Tibial nerve (tissue), 4 donors: ENCODE measurements at regions not wholly inside any gene's neighbourhood (a gene's known extent, or its start where the extent isn't known, plus 50 kb on each side); places are given as distances from the start of the nearest gene placed in this dataset.

Experiments
- DNase-seq, 2 donors: peaks; one replicate each; pipeline ENCODE4 v3.0.0-alpha.2; 2019; ENCODE audit warnings: low spot score in 2 of 2
- H3K27ac ChIP-seq, 4 donors: fragments of 200-600 bp; sonication (generic) in 3 of 4; one replicate each; pipeline ENCODE4 v1.5.1; 2017 to 2019; ENCODE audit warnings: mild to moderate bottlenecking in 1 of 4
- H3K27me3 ChIP-seq, 2 donors: fragments of 200-600 bp; sonication (generic) in 1 of 2; one replicate each; pipeline versions ENCODE4 v1.5.1 to v1.6.0; 2017 to 2019
- H3K36me3 ChIP-seq, 3 donors: fragments of 200-600 bp; sonication (generic); one replicate each; pipeline ENCODE4 v1.5.1; 2018 to 2019
- H3K4me1 ChIP-seq, 4 donors: fragments of 200-600 bp; sonication (generic) in 3 of 4; one replicate each; pipeline ENCODE4 v1.5.1; 2017 to 2019
- H3K4me3 ChIP-seq, 4 donors: fragments of 200-600 bp; sonication (generic) in 3 of 4; one replicate each; pipeline ENCODE4 v1.5.1; 2017 to 2019; ENCODE audit warnings: mild to moderate bottlenecking in 1 of 4, moderate library complexity in 1 of 4
- H3K9me3 ChIP-seq, 4 donors: fragments of 200-600 bp; sonication (generic) in 3 of 4; one replicate each; pipeline ENCODE4 v1.5.1; 2017 to 2019
- CTCF ChIP-seq, 5 experiments: fragments of 200-600 bp in 3 of 5; fragments of 450-650 bp in 2 of 5; sonication (generic) in 3 of 5; IDR thresholded peaks; one replicate each; pipeline ENCODE4 v1.5.1; 2016 to 2019; ENCODE audit warnings: antibody characterized with exemption in 5 of 5, mild to moderate bottlenecking in 3 of 5, moderate library complexity in 2 of 5
- EP300 ChIP-seq, 2 donors: sonication (generic); formaldehyde crosslinking; IDR thresholded peaks; one replicate each; pipeline ENCODE4 v1.6.1; 2017; ENCODE audit warnings: antibody characterized with exemption in 2 of 2, mild to moderate bottlenecking in 1 of 2
- POLR2A ChIP-seq, 2 donors: fragments of 450-650 bp; IDR thresholded peaks; one replicate each; pipeline ENCODE4 v1.6.1; 2017; ENCODE audit warnings: antibody characterized with exemption in 2 of 2, mild to moderate bottlenecking in 2 of 2, moderate library complexity in 2 of 2
- WGBS, 2 donors: methylation state at CpG; one replicate each; pipeline ENCODE4 v1.1.5; 2018; 5-methylcytosine and 5-hydroxymethylcytosine counted together

- Histone ChIP-seq H3K36me3 (no peaks in the 10 kb centered on the region), H3K9me3 (peaks cover 0 to 7% (median 0%) of the 10 kb centered on the region in 4 donors), H3K27me3 (no peaks in the 10 kb centered on the region), H3K4me3 (no peak overlapping the region), H3K4me1 (no peaks in the 10 kb centered on the region), H3K27ac (no peak overlapping the region)
- DNase-seq = no peak
- 57 to 72% methylated on average over 3 to 6 of the region's 6 CpGs for WGBS, 2 donors
- TF ChIP-seq EP300 (IDR thresholded peaks at IDR 0.05) (no peak), POLR2A (IDR thresholded peaks at IDR 0.05) (no peak), CTCF (IDR thresholded peaks at IDR 0.05) (no peak)
These were observed 1616.2 kb downstream of the SLITRK5 start for GRCh38 chr13:89287381-89287780.

- Histone ChIP-seq H3K27ac (no peak overlapping the region), H3K4me1 (no peaks in the 10 kb centered on the region), H3K4me3 (no peak overlapping the region), H3K36me3 (no peaks in the 10 kb centered on the region), H3K9me3 (peaks cover 0 to 1% (median 0%) of the 10 kb centered on the region in 4 donors), H3K27me3 (no peaks in the 10 kb centered on the region)
- TF ChIP-seq EP300 (IDR thresholded peaks at IDR 0.05) (no peak), CTCF (IDR thresholded peaks at IDR 0.05) (no peak), POLR2A (IDR thresholded peaks at IDR 0.05) (no peak)
- no peak for DNase-seq
- 55 to 65% methylated on average over 10 of the region's 10 CpGs for WGBS, 2 donors
These were observed 1623.1 kb downstream of the SLITRK5 start for GRCh38 chr13:89294115-89294867.

GRCh38 chr13:89307278-89307677 lies 1636.1 kb downstream of the SLITRK5 start:
- Histone ChIP-seq H3K9me3 (no peaks in the 10 kb centered on the region), H3K4me3 (no peak overlapping the region), H3K36me3 (no peaks in the 10 kb centered on the region), H3K27me3 (no peaks in the 10 kb centered on the region), H3K4me1 (no peaks in the 10 kb centered on the region), H3K27ac (no peak overlapping the region)
- WGBS, 2 donors = 79 to 87% methylated on average over 2 of the region's 2 CpGs
- no peak for DNase-seq
- TF ChIP-seq CTCF (IDR thresholded peaks at IDR 0.05) = no peak
- no peak for TF ChIP-seq EP300 (IDR thresholded peaks at IDR 0.05)
- no peak for TF ChIP-seq POLR2A (IDR thresholded peaks at IDR 0.05)

GRCh38 chr13:89310943-89311672 lies 1639.9 kb downstream of the SLITRK5 start:
- 51 to 60% methylated on average over 4 of the region's 4 CpGs for WGBS, 2 donors
- no peaks in the 10 kb centered on the region for H3K4me1 ChIP-seq
- no peaks in the 10 kb centered on the region for H3K27me3 ChIP-seq
- H3K4me3 ChIP-seq = no peak overlapping the region
- no peak overlapping the region for H3K27ac ChIP-seq
- no peak for DNase-seq
- no peaks in the 10 kb centered on the region for H3K9me3 ChIP-seq
- TF ChIP-seq EP300 (IDR thresholded peaks at IDR 0.05) = no peak
- no peak for TF ChIP-seq CTCF (IDR thresholded peaks at IDR 0.05)
- no peak for TF ChIP-seq POLR2A (IDR thresholded peaks at IDR 0.05)
- no peaks in the 10 kb centered on the region for H3K36me3 ChIP-seq

- H3K27ac ChIP-seq = no peak overlapping the region
- no peak overlapping the region for H3K4me3 ChIP-seq
- H3K27me3 ChIP-seq = no peaks in the 10 kb centered on the region
- H3K9me3 ChIP-seq = no peaks in the 10 kb centered on the region
- H3K4me1 ChIP-seq = no peaks in the 10 kb centered on the region
- H3K36me3 ChIP-seq = no peaks in the 10 kb centered on the region
- 13 to 27% methylated on average over 1 of the region's 1 CpG for WGBS, 2 donors
- TF ChIP-seq POLR2A (IDR thresholded peaks at IDR 0.05) (no peak), EP300 (IDR thresholded peaks at IDR 0.05) (no peak), CTCF (IDR thresholded peaks at IDR 0.05) (no peak)
- DNase-seq = no peak
These were observed 1644.1 kb downstream of the SLITRK5 start for GRCh38 chr13:89315287-89315686.
